Glutamatergic neuron (in vitro differentiated cells): ENCODE measurements at regions not wholly inside any gene's neighbourhood (a gene's known extent, or its start where the extent isn't known, plus 50 kb on each side); places are given as distances from the start of the nearest gene placed in this dataset.

Source experiments
- DNase-seq: peaks from one replicate; pipeline ENCODE4 v3.0.0; 2022
- H3K27ac Mint-ChIP-seq: one replicate; pipeline ENCODE4 v1.8.0; 2020; ENCODE audit warnings: mild to moderate bottlenecking, mixed read lengths, inconsistent platforms; ENCODE audit not compliant: unreplicated experiment
- H3K27me3 Mint-ChIP-seq: one replicate; pipeline ENCODE4 v1.8.0; 2020; ENCODE audit warnings: mild to moderate bottlenecking, moderate library complexity, mixed read lengths, inconsistent platforms; ENCODE audit not compliant: unreplicated experiment
- H3K36me3 Mint-ChIP-seq: one replicate; pipeline ENCODE4 v1.8.0; 2020; ENCODE audit warnings: mild to moderate bottlenecking, mixed read lengths, inconsistent platforms; ENCODE audit not compliant: unreplicated experiment
- H3K4me1 Mint-ChIP-seq: one replicate; pipeline ENCODE4 v1.8.0; 2020; ENCODE audit warnings: mild to moderate bottlenecking, low read depth, mixed read lengths, inconsistent platforms; ENCODE audit not compliant: unreplicated experiment
- H3K4me3 Mint-ChIP-seq: one replicate; pipeline ENCODE4 v1.8.0; 2020; ENCODE audit warnings: mild to moderate bottlenecking, mixed read lengths, inconsistent platforms; ENCODE audit not compliant: unreplicated experiment
- H3K9me3 Mint-ChIP-seq: one replicate; pipeline ENCODE4 v1.8.0; 2020; ENCODE audit warnings: mild to moderate bottlenecking, moderate library complexity, mixed read lengths, inconsistent platforms; ENCODE audit not compliant: unreplicated experiment
- TF ChIP-seq, protein P1 (sequence below): fragments of 200-600 bp; sonication (generic); IDR thresholded peaks from one replicate; pipeline ENCODE4 v1.5.0; 2021; ENCODE audit not compliant: partially characterized antibody, unreplicated experiment

DNA sequence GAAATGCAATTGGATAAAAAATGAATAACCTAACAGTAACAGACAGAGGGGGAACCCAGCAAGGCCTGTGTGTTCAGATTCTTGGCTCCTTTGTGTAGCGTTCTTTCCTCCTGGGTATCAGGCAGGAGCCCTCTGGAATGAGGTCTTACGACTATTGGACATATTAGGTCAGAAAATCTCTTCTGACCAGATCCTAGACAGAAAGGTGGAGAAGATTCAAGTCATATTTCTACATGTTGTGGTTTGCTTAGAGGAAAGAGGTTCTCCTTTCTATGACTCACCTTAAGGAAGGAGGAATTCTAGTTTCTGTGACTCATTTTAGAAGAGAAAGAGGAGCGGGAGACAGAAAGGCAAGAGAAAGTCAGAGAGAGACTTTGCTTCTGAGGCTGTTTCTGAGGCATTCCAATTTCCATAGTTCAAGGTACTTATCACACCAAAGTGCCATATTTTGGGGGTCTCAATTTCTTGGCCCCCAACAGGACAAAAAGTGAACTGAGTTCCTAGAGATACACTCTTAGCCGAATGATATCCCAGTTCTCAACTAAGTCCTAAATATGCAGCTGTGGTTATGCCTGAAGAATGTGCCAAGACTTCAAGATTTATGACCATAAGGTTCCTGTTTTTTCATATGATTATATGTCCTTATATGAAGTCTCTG is 618.6 kb downstream of the ZEB2 start:
- DNase-seq, result no peak
- H3K27ac Mint-ChIP-seq, result no peak overlapping the region
- TF ChIP-seq, protein P1, sequence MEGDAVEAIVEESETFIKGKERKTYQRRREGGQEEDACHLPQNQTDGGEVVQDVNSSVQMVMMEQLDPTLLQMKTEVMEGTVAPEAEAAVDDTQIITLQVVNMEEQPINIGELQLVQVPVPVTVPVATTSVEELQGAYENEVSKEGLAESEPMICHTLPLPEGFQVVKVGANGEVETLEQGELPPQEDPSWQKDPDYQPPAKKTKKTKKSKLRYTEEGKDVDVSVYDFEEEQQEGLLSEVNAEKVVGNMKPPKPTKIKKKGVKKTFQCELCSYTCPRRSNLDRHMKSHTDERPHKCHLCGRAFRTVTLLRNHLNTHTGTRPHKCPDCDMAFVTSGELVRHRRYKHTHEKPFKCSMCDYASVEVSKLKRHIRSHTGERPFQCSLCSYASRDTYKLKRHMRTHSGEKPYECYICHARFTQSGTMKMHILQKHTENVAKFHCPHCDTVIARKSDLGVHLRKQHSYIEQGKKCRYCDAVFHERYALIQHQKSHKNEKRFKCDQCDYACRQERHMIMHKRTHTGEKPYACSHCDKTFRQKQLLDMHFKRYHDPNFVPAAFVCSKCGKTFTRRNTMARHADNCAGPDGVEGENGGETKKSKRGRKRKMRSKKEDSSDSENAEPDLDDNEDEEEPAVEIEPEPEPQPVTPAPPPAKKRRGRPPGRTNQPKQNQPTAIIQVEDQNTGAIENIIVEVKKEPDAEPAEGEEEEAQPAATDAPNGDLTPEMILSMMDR, result peak; percentile 24
- H3K4me1 Mint-ChIP-seq, result no peaks in the 10 kb centered on the region
- no peaks in the 10 kb centered on the region for H3K9me3 Mint-ChIP-seq
- no peak overlapping the region for H3K4me3 Mint-ChIP-seq
- no peaks in the 10 kb centered on the region for H3K27me3 Mint-ChIP-seq
- H3K36me3 Mint-ChIP-seq, result no peaks in the 10 kb centered on the region

DNA sequence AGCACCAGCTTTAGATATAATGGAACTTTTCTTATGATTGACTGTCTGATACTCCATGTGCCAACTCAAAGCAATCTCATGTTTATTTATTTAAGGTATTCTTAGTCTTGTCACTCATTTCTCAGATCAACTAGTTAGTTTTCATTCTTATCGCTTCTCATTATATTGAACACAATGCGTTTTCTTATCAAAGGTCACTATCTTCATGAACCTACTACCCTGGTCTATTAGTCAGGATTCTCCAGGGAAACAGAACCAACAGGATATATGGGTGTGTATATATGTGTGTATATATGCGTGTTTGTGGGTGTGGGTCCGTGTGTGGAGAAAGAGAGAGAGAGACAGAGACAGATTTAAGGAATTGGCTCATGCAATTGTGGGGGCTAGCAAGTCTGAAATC is 619.9 kb downstream of the ZEB2 start:
- H3K9me3 Mint-ChIP-seq, result no peaks in the 10 kb centered on the region
- H3K27ac Mint-ChIP-seq, result no peak overlapping the region

DNA sequence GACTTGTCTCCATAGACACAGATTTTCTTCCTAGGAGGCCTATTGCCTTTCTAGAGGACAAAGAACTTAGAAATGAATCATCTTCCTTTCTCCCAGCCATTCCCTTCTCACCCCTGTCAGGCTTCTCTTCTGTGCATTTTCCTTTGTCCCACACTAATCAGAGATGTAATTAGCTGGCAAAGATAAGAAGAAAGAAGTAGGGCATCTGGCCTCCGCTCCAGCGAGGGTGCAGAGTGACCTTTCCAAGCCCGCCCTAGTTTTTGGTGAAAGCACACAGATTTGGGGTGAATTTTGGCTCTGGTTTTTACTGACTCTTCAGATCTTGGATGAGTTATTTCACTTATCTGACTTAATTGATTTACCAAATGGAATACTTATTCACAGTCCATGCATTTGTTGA is 626.5 kb downstream of the ZEB2 start:
- Mint-ChIP-seq H3K4me3 (no peak overlapping the region), H3K36me3 (no peaks in the 10 kb centered on the region), H3K9me3 (no peaks in the 10 kb centered on the region), H3K4me1 (peaks cover 3% of the 10 kb centered on the region), H3K27ac (peak overlapping the region; percentile 31), H3K27me3 (no peaks in the 10 kb centered on the region)
- TF ChIP-seq, protein P1, result no peak
- no peak for DNase-seq

More for the DNA sequence above, 619.9 kb downstream of the ZEB2 start:
- H3K27me3 Mint-ChIP-seq, result no peaks in the 10 kb centered on the region
- no peaks in the 10 kb centered on the region for H3K36me3 Mint-ChIP-seq
- no peak for DNase-seq
- TF ChIP-seq, protein P1, result no peak
- H3K4me3 Mint-ChIP-seq, result no peak overlapping the region
- no peaks in the 10 kb centered on the region for H3K4me1 Mint-ChIP-seq

DNA sequence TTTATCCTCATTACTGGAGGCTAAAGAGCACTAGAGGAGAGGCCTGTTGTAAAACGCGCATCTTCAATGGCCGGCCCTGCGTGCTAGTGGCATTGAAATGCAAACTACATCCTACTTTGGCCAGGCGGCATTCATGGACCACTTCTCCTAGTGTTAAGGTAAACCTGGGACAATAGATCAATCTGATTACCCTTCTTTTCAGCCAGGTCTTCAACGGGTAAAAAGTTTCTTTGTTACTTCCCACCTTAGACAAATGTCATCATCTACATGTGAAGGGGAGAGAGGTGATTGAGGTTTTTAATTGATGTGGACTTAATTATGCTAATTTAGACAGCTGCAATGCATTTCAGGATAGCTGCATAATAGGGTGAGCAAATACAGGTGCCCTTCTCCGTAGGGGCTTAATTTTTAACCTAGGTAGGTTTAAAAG is 628.0 kb downstream of the ZEB2 start:
- H3K27ac Mint-ChIP-seq, result no peak overlapping the region
- TF ChIP-seq, protein P1, result no peak
- no peaks in the 10 kb centered on the region for H3K9me3 Mint-ChIP-seq
- DNase-seq, result no peak
- no peaks in the 10 kb centered on the region for H3K36me3 Mint-ChIP-seq
- no peak overlapping the region for H3K4me3 Mint-ChIP-seq
- no peaks in the 10 kb centered on the region for H3K27me3 Mint-ChIP-seq
- H3K4me1 Mint-ChIP-seq, result peaks cover 10% of the 10 kb centered on the region

DNA sequence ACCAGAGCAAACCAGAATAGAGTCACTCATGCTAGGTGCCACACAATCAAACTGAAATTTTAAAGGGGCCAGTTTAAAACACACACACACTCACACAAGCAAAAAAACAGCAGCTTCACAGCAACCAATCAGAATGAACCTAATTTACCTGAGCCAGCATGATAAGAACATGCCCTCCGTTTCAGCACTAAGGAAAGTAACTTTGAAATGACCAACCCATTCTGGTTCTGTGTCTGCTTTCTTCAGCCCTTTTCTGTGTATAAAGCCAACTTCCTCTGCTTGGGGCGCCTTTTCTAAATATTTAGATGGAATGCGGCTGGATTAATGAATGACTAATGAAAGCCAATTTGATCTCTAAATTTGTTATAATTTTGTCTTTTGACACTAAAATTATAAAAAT is 629.1 kb downstream of the ZEB2 start:
- H3K9me3 Mint-ChIP-seq, result no peaks in the 10 kb centered on the region
- peaks cover 10% of the 10 kb centered on the region for H3K4me1 Mint-ChIP-seq
- TF ChIP-seq, protein P1, result no peak
- no peak for DNase-seq
- H3K4me3 Mint-ChIP-seq, result no peak overlapping the region
- no peaks in the 10 kb centered on the region for H3K27me3 Mint-ChIP-seq
- no peaks in the 10 kb centered on the region for H3K36me3 Mint-ChIP-seq
- no peak overlapping the region for H3K27ac Mint-ChIP-seq
